Testis (tissue), 2 donors: ENCODE measurements at regions not wholly inside any gene's neighbourhood (a gene's known extent, or its start where the extent isn't known, plus 50 kb on each side); places are given as distances from the start of the nearest gene placed in this dataset.

Experiments used
- DNase-seq: peaks from one replicate; pipeline ENCODE4 v3.0.0-alpha.2; 2019
- H3K27ac ChIP-seq, 2 donors: fragments of 200-600 bp; sonication (generic); one replicate each; pipeline ENCODE4 v1.5.1; 2019
- H3K27me3 ChIP-seq: fragments of 200-600 bp; sonication (generic); one replicate; pipeline ENCODE4 v1.5.1; 2019
- H3K36me3 ChIP-seq: fragments of 200-600 bp; sonication (generic); one replicate; pipeline ENCODE4 v1.5.1; 2017; ENCODE audit warnings: low read depth; ENCODE audit errors: missing control alignments
- H3K4me1 ChIP-seq: fragments of 200-600 bp; sonication (generic); one replicate; pipeline ENCODE4 v1.5.1; 2019
- H3K4me3 ChIP-seq, 2 donors: fragments of 200-600 bp; sonication (generic); one replicate each; pipeline ENCODE4 v1.5.1; 2017 to 2019
- H3K9me3 ChIP-seq: fragments of 200-600 bp; sonication (generic); one replicate; pipeline ENCODE4 v1.5.1; 2017
- POLR2A ChIP-seq: fragments of 450-650 bp; IDR thresholded peaks from one replicate; pipeline ENCODE4 v1.6.1; 2017; ENCODE audit warnings: antibody characterized with exemption, mild to moderate bottlenecking, moderate library complexity
- WGBS, 2 donors: methylation state at CpG; one replicate each; pipeline ENCODE4 v1.1.5; 2018; 5-methylcytosine and 5-hydroxymethylcytosine counted together
- intact Hi-C: fragments of 100-400 bp; cut with DNase I; formaldehyde crosslinking; loops from one replicate; pipeline ENCODE4 v1.15.1; 2023; ENCODE audit warnings: low total_unique reads
- TF ChIP-seq, protein P1 (sequence below), 3 experiments: fragments of 450-650 bp in 2 of 3; fragments of 200-600 bp in 1 of 3; sonication (generic) in 1 of 3; IDR thresholded peaks; one replicate each; pipeline ENCODE4 v1.5.1; 2016 to 2019; ENCODE audit warnings: antibody characterized with exemption in 3 of 3, mild to moderate bottlenecking in 2 of 3, moderate library complexity in 1 of 3

DNA sequence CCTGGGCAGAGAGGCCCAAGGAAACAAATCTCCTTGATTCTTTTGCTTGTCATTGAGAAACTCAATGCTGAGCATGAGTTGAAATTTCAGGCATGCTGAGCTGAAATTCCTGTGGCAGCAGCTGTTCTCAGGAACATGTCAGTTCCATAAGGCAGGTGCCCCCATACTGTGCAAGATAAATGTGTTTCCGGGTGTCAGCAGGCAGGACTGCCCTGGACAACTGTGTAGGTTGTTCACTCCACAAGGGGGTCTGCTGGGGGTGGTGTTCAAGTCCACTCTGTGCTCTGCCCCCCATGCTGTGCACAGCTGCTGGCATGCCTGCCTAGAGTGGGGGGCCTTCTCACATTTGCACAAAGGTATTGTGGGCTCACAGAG is 133.7 kb downstream of the CTTN start:
- no peaks in the 10 kb centered on the region for H3K9me3 ChIP-seq
- H3K27ac ChIP-seq = no peak overlapping the region
- no peaks in the 10 kb centered on the region for H3K36me3 ChIP-seq
- intact Hi-C loops = no loop called here
- H3K4me1 ChIP-seq = no peaks in the 10 kb centered on the region
- TF ChIP-seq, protein P1, sequence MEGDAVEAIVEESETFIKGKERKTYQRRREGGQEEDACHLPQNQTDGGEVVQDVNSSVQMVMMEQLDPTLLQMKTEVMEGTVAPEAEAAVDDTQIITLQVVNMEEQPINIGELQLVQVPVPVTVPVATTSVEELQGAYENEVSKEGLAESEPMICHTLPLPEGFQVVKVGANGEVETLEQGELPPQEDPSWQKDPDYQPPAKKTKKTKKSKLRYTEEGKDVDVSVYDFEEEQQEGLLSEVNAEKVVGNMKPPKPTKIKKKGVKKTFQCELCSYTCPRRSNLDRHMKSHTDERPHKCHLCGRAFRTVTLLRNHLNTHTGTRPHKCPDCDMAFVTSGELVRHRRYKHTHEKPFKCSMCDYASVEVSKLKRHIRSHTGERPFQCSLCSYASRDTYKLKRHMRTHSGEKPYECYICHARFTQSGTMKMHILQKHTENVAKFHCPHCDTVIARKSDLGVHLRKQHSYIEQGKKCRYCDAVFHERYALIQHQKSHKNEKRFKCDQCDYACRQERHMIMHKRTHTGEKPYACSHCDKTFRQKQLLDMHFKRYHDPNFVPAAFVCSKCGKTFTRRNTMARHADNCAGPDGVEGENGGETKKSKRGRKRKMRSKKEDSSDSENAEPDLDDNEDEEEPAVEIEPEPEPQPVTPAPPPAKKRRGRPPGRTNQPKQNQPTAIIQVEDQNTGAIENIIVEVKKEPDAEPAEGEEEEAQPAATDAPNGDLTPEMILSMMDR (IDR thresholded peaks at IDR 0.05) = no peak
- no peak for TF ChIP-seq POLR2A
- no peak overlapping the region for H3K4me3 ChIP-seq
- no peaks in the 10 kb centered on the region for H3K27me3 ChIP-seq
- DNase-seq = no peak
- 75% methylated on average over 1 of the region's 1 CpG; no CpG with 5 or more reads in 1 of the 2 donors for WGBS, 2 donors

DNA sequence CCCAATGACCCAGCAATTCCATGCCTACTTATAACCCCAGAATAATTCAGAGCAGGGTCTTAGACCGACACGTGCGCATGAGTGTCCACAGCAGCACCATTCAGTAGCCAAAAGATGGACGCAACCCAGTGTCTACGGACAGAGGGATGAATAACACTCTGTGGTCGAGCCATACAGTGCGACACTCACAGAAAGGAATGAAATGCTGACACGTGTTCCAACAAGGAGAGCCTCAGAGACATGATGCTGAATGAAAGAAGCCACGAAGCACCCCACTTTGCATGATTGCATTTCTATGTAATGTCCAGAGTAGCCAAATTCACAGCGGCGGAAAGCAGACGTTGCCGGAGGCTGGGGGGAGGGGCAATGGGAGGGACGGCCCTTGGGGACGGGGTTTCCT is 134.4 kb downstream of the CTTN start:
- Histone ChIP-seq H3K36me3 (no peaks in the 10 kb centered on the region), H3K4me3 (no peak overlapping the region), H3K4me1 (no peaks in the 10 kb centered on the region), H3K27me3 (no peaks in the 10 kb centered on the region), H3K9me3 (no peaks in the 10 kb centered on the region), H3K27ac (no peak overlapping the region)
- no peak for DNase-seq
- 83 to 87% methylated on average over 15 of the region's 15 CpGs for WGBS, 2 donors
- intact Hi-C loops = no loop called here
- TF ChIP-seq, protein P1 (IDR thresholded peaks at IDR 0.05) = no peak
- no peak for TF ChIP-seq POLR2A

DNA sequence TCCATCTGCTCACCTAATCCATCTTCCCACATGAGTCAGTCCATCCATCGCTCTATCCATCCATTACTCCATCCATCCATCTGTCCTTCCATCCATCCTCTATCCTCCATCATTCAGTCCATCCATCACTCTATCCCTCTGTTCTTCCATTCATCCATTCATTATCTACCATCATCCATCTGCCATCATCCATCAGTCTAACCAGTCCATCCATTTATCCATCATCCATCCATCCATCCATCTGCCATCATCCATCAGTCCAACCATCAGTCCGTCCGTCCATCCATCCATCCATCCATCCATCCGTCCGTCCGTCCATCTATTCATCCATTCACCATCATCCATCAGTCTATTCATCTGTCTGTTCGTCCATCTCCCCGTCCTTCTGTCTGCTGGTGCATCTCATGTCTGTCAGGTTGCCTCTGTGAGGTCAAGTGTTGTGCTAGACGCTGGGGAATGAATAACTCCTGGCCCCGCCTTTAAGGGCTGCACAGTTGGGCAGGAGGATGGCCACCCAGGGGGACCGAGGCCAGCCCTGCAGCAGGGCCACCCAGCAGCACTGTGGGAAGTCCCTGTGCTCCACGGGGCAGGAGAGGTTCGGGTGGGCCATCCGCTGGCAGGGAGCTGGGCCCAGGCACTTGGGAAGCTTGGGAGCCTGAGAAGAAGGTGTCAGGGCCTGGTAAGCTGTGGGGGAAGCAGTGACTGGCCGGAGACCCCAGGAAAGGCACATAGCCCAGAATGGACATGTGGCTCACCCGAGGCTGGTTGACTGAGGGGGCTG is 137.1 kb downstream of the CTTN start:
- no peak for TF ChIP-seq POLR2A
- TF ChIP-seq, protein P1 (IDR thresholded peaks at IDR 0.05) = no peak
- no peak for DNase-seq

DNA sequence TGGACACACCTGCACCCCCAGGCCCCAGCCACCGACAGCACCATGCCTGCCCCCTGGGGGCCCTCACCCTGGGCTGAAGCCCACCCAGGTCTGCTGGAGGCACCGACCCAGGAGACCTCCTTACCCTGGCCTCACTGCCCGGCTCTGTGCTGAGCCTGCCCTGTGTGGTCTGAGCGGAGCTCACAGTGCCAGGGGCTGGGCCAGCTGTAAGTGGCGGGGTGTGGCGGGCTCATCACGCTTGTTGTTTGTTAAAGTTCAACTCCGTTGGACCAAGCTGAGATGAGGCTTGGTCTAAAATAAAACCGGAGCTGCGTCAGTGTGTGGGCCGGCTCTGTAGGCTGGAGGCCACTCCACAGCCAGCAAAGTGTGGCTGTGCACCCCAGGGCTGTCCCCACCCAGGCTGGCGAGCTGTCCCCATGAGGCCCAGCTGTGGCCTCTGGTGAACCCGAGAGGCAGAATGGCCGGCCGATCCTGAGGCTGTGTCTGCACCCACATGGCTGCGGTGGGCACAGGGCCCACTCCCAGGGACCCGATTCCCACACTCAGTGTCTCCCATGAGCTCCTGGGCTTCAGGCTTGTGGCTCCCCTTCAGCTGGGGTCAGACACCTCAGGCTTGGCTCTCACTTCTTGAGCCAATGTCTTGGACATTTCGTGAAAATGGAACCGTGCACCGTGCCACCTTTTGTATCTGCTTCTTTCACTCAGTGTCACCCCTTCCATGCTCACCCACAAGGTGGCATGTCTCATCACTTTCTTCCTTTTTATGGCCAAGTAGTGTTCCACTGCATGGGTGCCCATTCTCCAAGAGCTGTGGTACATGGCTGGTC is 137.9 kb downstream of the CTTN start:
- intact Hi-C loops = no loop called here
- no peak overlapping the region for H3K27ac ChIP-seq
- no peaks in the 10 kb centered on the region for H3K4me1 ChIP-seq
- no peaks in the 10 kb centered on the region for H3K27me3 ChIP-seq
- TF ChIP-seq, protein P1 (IDR thresholded peaks at IDR 0.05) = no peak
- TF ChIP-seq POLR2A = no peak
- H3K4me3 ChIP-seq = no peak overlapping the region
- no peaks in the 10 kb centered on the region for H3K9me3 ChIP-seq
- 92 to 95% methylated on average over 9 to 20 of the region's 20 CpGs for WGBS, 2 donors
- DNase-seq = no peak
- H3K36me3 ChIP-seq = no peaks in the 10 kb centered on the region

More for the DNA sequence above, 137.1 kb downstream of the CTTN start:
- H3K27me3 ChIP-seq = no peaks in the 10 kb centered on the region
- no peak overlapping the region for H3K4me3 ChIP-seq
- no peaks in the 10 kb centered on the region for H3K4me1 ChIP-seq
- H3K9me3 ChIP-seq = no peaks in the 10 kb centered on the region
- 94 to 95% methylated on average over 16 of the region's 16 CpGs for WGBS, 2 donors
- no peak overlapping the region for H3K27ac ChIP-seq
- intact Hi-C loops = no loop called here
- H3K36me3 ChIP-seq = no peaks in the 10 kb centered on the region
